ENCODE measurements at regions not wholly inside any gene's neighbourhood (a gene's known extent, or its start where the extent isn't known, plus 50 kb on each side); places are given as distances from the start of the nearest gene placed in this dataset.

DNA sequence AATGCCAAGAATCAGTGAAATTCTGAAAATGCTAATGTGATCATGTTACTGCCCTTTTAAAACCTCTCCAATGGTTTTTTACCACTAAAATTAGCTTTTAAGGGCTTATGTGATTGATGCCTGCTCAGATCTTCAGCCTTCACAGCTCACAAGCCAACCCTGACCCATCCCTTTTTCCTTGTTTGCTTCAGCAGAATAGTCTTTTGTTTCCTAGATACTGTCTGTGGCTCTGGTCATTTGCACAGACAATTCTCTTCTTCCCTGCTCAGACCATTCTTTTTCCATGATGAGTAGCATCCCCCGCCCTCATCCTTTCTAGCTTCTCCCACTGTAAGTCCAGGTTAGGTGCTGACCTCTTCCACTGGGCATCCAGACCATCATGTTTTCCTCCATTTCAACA lies 164.9 kb upstream of the NT5C1B start:
- TF ChIP-seq ZNF510 (tag by site-specific recombination; IDR thresholded peaks at IDR 0.05; ENCODE audit: insufficient replicate concordance) (no peak), ZNF792 (tag by site-specific recombination; IDR thresholded peaks at IDR 0.05) (no peak), ZNF629 (tag by site-specific recombination; IDR thresholded peaks at IDR 0.05) (no peak), YY1 (tag by site-specific recombination; IDR thresholded peaks at IDR 0.05) (no peak), TRIM28 (IDR thresholded peaks at IDR 0.05; ENCODE audit: borderline replicate concordance, low read length) (no peak), ZFP41 (tag by site-specific recombination; IDR thresholded peaks at IDR 0.05; ENCODE audit: borderline replicate concordance) (no peak), ZNF24 (tag by site-specific recombination; IDR thresholded peaks at IDR 0.05) (no peak), SCRT2 (tag by site-specific recombination; IDR thresholded peaks at IDR 0.05) (no peak), ZFP69B (tag by site-specific recombination; IDR thresholded peaks at IDR 0.05) (no peak), ZNF239 (tag by site-specific recombination; IDR thresholded peaks at IDR 0.05) (no peak)
- TF ChIP-seq, protein P1, sequence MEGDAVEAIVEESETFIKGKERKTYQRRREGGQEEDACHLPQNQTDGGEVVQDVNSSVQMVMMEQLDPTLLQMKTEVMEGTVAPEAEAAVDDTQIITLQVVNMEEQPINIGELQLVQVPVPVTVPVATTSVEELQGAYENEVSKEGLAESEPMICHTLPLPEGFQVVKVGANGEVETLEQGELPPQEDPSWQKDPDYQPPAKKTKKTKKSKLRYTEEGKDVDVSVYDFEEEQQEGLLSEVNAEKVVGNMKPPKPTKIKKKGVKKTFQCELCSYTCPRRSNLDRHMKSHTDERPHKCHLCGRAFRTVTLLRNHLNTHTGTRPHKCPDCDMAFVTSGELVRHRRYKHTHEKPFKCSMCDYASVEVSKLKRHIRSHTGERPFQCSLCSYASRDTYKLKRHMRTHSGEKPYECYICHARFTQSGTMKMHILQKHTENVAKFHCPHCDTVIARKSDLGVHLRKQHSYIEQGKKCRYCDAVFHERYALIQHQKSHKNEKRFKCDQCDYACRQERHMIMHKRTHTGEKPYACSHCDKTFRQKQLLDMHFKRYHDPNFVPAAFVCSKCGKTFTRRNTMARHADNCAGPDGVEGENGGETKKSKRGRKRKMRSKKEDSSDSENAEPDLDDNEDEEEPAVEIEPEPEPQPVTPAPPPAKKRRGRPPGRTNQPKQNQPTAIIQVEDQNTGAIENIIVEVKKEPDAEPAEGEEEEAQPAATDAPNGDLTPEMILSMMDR (tag by site-specific recombination; IDR thresholded peaks at IDR 0.05) = no peak
- TF ChIP-seq, protein P2, sequence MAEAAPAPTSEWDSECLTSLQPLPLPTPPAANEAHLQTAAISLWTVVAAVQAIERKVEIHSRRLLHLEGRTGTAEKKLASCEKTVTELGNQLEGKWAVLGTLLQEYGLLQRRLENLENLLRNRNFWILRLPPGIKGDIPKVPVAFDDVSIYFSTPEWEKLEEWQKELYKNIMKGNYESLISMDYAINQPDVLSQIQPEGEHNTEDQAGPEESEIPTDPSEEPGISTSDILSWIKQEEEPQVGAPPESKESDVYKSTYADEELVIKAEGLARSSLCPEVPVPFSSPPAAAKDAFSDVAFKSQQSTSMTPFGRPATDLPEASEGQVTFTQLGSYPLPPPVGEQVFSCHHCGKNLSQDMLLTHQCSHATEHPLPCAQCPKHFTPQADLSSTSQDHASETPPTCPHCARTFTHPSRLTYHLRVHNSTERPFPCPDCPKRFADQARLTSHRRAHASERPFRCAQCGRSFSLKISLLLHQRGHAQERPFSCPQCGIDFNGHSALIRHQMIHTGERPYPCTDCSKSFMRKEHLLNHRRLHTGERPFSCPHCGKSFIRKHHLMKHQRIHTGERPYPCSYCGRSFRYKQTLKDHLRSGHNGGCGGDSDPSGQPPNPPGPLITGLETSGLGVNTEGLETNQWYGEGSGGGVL (tag by site-specific recombination; IDR thresholded peaks at IDR 0.05) = no peak
- TF ChIP-seq, protein P3, sequence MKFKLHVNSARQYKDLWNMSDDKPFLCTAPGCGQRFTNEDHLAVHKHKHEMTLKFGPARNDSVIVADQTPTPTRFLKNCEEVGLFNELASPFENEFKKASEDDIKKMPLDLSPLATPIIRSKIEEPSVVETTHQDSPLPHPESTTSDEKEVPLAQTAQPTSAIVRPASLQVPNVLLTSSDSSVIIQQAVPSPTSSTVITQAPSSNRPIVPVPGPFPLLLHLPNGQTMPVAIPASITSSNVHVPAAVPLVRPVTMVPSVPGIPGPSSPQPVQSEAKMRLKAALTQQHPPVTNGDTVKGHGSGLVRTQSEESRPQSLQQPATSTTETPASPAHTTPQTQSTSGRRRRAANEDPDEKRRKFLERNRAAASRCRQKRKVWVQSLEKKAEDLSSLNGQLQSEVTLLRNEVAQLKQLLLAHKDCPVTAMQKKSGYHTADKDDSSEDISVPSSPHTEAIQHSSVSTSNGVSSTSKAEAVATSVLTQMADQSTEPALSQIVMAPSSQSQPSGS (tag by site-specific recombination; IDR thresholded peaks at IDR 0.05; ENCODE audit: low read depth) = no peak
- TF ChIP-seq, protein P4, sequence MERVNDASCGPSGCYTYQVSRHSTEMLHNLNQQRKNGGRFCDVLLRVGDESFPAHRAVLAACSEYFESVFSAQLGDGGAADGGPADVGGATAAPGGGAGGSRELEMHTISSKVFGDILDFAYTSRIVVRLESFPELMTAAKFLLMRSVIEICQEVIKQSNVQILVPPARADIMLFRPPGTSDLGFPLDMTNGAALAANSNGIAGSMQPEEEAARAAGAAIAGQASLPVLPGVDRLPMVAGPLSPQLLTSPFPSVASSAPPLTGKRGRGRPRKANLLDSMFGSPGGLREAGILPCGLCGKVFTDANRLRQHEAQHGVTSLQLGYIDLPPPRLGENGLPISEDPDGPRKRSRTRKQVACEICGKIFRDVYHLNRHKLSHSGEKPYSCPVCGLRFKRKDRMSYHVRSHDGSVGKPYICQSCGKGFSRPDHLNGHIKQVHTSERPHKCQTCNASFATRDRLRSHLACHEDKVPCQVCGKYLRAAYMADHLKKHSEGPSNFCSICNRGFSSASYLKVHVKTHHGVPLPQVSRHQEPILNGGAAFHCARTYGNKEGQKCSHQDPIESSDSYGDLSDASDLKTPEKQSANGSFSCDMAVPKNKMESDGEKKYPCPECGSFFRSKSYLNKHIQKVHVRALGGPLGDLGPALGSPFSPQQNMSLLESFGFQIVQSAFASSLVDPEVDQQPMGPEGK (tag by site-specific recombination; IDR thresholded peaks at IDR 0.05) = no peak

Measured in HEK293 (cell line).